ENCODE measurements at regions not wholly inside any gene's neighbourhood (a gene's known extent, or its start where the extent isn't known, plus 50 kb on each side); places are given as distances from the start of the nearest gene placed in this dataset.

DNA sequence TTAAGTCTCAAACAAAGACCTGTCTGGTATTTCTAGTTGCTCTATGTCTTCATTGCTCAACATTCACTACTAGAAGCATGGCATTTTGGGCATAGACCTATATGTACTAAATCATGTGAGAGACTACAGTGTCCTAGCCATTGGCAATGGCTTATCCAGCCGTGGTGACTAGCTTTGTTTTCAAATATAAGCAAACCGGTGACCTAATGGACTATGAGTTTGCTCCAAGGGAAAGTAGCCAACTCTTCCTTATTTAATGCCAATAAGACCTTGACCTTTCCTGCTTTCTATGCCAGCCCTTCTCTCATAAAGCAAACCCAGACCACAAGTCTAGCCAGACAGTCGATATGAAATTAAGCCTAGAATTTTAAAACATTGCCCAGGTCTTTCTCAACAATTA lies 113.7 kb upstream of the CREB1 start:
- TF ChIP-seq, protein P1, sequence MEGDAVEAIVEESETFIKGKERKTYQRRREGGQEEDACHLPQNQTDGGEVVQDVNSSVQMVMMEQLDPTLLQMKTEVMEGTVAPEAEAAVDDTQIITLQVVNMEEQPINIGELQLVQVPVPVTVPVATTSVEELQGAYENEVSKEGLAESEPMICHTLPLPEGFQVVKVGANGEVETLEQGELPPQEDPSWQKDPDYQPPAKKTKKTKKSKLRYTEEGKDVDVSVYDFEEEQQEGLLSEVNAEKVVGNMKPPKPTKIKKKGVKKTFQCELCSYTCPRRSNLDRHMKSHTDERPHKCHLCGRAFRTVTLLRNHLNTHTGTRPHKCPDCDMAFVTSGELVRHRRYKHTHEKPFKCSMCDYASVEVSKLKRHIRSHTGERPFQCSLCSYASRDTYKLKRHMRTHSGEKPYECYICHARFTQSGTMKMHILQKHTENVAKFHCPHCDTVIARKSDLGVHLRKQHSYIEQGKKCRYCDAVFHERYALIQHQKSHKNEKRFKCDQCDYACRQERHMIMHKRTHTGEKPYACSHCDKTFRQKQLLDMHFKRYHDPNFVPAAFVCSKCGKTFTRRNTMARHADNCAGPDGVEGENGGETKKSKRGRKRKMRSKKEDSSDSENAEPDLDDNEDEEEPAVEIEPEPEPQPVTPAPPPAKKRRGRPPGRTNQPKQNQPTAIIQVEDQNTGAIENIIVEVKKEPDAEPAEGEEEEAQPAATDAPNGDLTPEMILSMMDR (IDR thresholded peaks at IDR 0.05) = no peak
- no peak for TF ChIP-seq POLR2AphosphoS5 (IDR thresholded peaks at IDR 0.05)

Data from breast epithelium (tissue), 3 donors.